ENCODE measurements at regions not wholly inside any gene's neighbourhood (a gene's known extent, or its start where the extent isn't known, plus 50 kb on each side); places are given as distances from the start of the nearest gene placed in this dataset.

GRCh38 chr20:22667198-22667597 is 82.8 kb upstream of the FOXA2 start:
- intact Hi-C loops (cut with DNase I; ENCODE audit: low total_unique reads): no loop called here
- H3K9me3 ChIP-seq: peaks cover 0 to 41% (median 27%) of the 10 kb centered on the region in 8 donors
- DNase-seq: no peak
- TF ChIP-seq POLR2AphosphoS5 (IDR thresholded peaks at IDR 0.05) (no peak), CTCF (IDR thresholded peaks at IDR 0.05 in 8 of 11, conservative IDR thresholded peaks at IDR 0.05 in 3 of 11) (no peak), POLR2A (IDR thresholded peaks at IDR 0.05) (no peak)
- no peak overlapping the region for H3K27ac ChIP-seq
- WGBS, 5 donors: 73 to 100% (median 83%) methylated on average over 1 of the region's 1 CpG
- no peaks in the 10 kb centered on the region for H3K36me3 ChIP-seq
- H3K4me3 ChIP-seq: no peak overlapping the region
- no peaks in the 10 kb centered on the region for H3K4me1 ChIP-seq
- peaks cover 0 to 6% (median 0%) of the 10 kb centered on the region in 7 donors for H3K27me3 ChIP-seq (replicated peaks in 1 of 7)

- peaks cover 0 to 38% (median 22%) of the 10 kb centered on the region in 8 donors for H3K9me3 ChIP-seq
- no peaks in the 10 kb centered on the region for H3K36me3 ChIP-seq
- no peak for TF ChIP-seq POLR2A (IDR thresholded peaks at IDR 0.05)
- no peak for TF ChIP-seq CTCF (IDR thresholded peaks at IDR 0.05 in 8 of 11, conservative IDR thresholded peaks at IDR 0.05 in 3 of 11)
- no peak for TF ChIP-seq POLR2AphosphoS5 (IDR thresholded peaks at IDR 0.05)
- no peak overlapping the region for H3K4me3 ChIP-seq
- DNase-seq: no peak
- 81 to 97% (median 84%) methylated on average over 1 of the region's 1 CpG for WGBS, 5 donors
- no peaks in the 10 kb centered on the region for H3K4me1 ChIP-seq
- H3K27me3 ChIP-seq (replicated peaks in 1 of 7): peaks cover 0 to 2% (median 0%) of the 10 kb centered on the region in 7 donors
- intact Hi-C loops (cut with DNase I; ENCODE audit: low total_unique reads): no loop called here
- no peak overlapping the region for H3K27ac ChIP-seq
Measured at GRCh38 chr20:22672191-22672590, 87.8 kb upstream of the FOXA2 start.

GRCh38 chr20:22673467-22673866 is 89.1 kb upstream of the FOXA2 start:
- DNase-seq: no peak
- H3K9me3 ChIP-seq: peaks cover 0 to 31% (median 17%) of the 10 kb centered on the region in 8 donors
- no peaks in the 10 kb centered on the region for H3K4me1 ChIP-seq
- no peaks in the 10 kb centered on the region for H3K36me3 ChIP-seq
- no peak overlapping the region for H3K4me3 ChIP-seq
- TF ChIP-seq CTCF (IDR thresholded peaks at IDR 0.05 in 8 of 11, conservative IDR thresholded peaks at IDR 0.05 in 3 of 11): no peak
- TF ChIP-seq POLR2AphosphoS5 (IDR thresholded peaks at IDR 0.05): no peak
- TF ChIP-seq POLR2A (IDR thresholded peaks at IDR 0.05): no peak
- peaks cover 0 to 2% (median 0%) of the 10 kb centered on the region in 7 donors for H3K27me3 ChIP-seq (replicated peaks in 1 of 7)
- H3K27ac ChIP-seq: no peak overlapping the region
- WGBS, 5 donors: 87 to 93% (median 90%) methylated on average over 6 of the region's 6 CpGs
- intact Hi-C loops (cut with DNase I; ENCODE audit: low total_unique reads): no loop called here

GRCh38 chr20:22675341-22675740 is 91.0 kb upstream of the FOXA2 start:
- Histone ChIP-seq H3K36me3 (no peaks in the 10 kb centered on the region), H3K9me3 (peaks cover 0 to 19% (median 11%) of the 10 kb centered on the region in 8 donors), H3K4me1 (no peaks in the 10 kb centered on the region), H3K4me3 (no peak overlapping the region), H3K27me3 (replicated peaks in 1 of 7) (no peaks in the 10 kb centered on the region), H3K27ac (no peak overlapping the region)
- intact Hi-C loops (cut with DNase I; ENCODE audit: low total_unique reads): no loop called here
- TF ChIP-seq POLR2A (IDR thresholded peaks at IDR 0.05) (no peak), POLR2AphosphoS5 (IDR thresholded peaks at IDR 0.05) (no peak), CTCF (IDR thresholded peaks at IDR 0.05 in 8 of 11, conservative IDR thresholded peaks at IDR 0.05 in 3 of 11) (no peak)
- 47 to 59% (median 54%) methylated on average over 10 of the region's 10 CpGs for WGBS, 5 donors
- DNase-seq: no peak
